GM12878 (cell line): ENCODE measurements at regions not wholly inside any gene's neighbourhood (a gene's known extent, or its start where the extent isn't known, plus 50 kb on each side); places are given as distances from the start of the nearest gene placed in this dataset.

Experiments used
- ATAC-seq: fragments of 200-7000 bp; cut with Tn5 transposase; 3 replicates; pipeline ENCODE4 v1.9.1; 2020; ENCODE audit warnings: mild to moderate bottlenecking, moderate library complexity
- BruUV-seq: library from RNA; stranded (reverse); fragments of 400-500 nt; replicated peaks from 2 replicates; lab custom pipeline; 2021; lab: Mats Ljungman, UMichigan
- CTCF ChIA-PET: fragments of 300-600 bp; sonication (Branson Sonifier 250); formaldehyde crosslinking; extraction: SDS; loops from one replicate; lab custom pipeline; 2021; ENCODE audit warnings: inconsistent platforms; lab: Yijun Ruan, JAX
- POLR2A ChIA-PET: fragments of 350-600 bp; formaldehyde crosslinking; extraction: SDS; loops from one replicate; lab custom pipeline; 2021; ENCODE audit warnings: inconsistent platforms; lab: Charles Lee
- RAD21 ChIA-PET: fragments of 300-600 bp; sonication (Branson Sonifier 250); formaldehyde crosslinking; loops from one replicate; lab custom pipeline; 2023; ENCODE audit warnings: antibody characterized with exemption; ENCODE audit not compliant: unreplicated experiment; lab: Charles Lee
- SMC1A ChIA-PET: fragments of 300-600 bp; sonication (Branson Sonifier 250); formaldehyde crosslinking; loops from one replicate; lab custom pipeline; 2023; ENCODE audit not compliant: unreplicated experiment, uncharacterized antibody; lab: Charles Lee
- DNase-seq: peaks from one replicate; pipeline ENCODE4 v3.0.0-alpha.2; 2011; ENCODE audit warnings: low read depth, low spot score
- FAIRE-seq: peaks from 3 replicates; lab custom pipeline; 2011; peaks lifted over from hg19 to GRCh38; lab: Jason Lieb, UNC
- H2AFZ ChIP-seq: 2 replicates; pipeline ENCODE4 v1.6.0; 2011; ENCODE audit warnings: low read depth, low read length, control low read depth; ENCODE audit not compliant: control insufficient read depth
- H3K27ac ChIP-seq: 2 replicates; pipeline ENCODE4 v1.5.1; 2011; ENCODE audit warnings: control low read depth; ENCODE audit not compliant: control insufficient read depth, insufficient read depth
- H3K27me3 ChIP-seq, 2 experiments: replicated peaks in 1 of 2; 2 replicates each; pipeline versions ENCODE4 v1.6.0 to v1.6.1; 2011; ENCODE audit warnings: low read length in 1 of 2; ENCODE audit not compliant: control insufficient read depth in 2 of 2, insufficient read depth in 2 of 2
- H3K36me3 ChIP-seq, 2 experiments: 2 replicates each; pipeline ENCODE4 v1.5.1; 2011; ENCODE audit warnings: low read length in 1 of 2; ENCODE audit not compliant: control insufficient read depth in 2 of 2, insufficient read depth in 2 of 2
- H3K4me1 ChIP-seq: 2 replicates; pipeline ENCODE4 v1.6.1; 2011; ENCODE audit warnings: mild to moderate bottlenecking, low read length, moderate library complexity, mixed read lengths; ENCODE audit not compliant: control insufficient read depth, insufficient read depth
- H3K4me2 ChIP-seq: 2 replicates; pipeline ENCODE4 v1.6.0; 2011; ENCODE audit warnings: control low read depth; ENCODE audit not compliant: control insufficient read depth, insufficient read depth
- H3K4me3 ChIP-seq: fragments of 200-600 bp; sonication (generic); 2 replicates; pipeline ENCODE4 v1.5.1; 2016
- H3K79me2 ChIP-seq: 2 replicates; pipeline ENCODE4 v1.6.0; 2011; ENCODE audit warnings: low read length; ENCODE audit not compliant: control insufficient read depth, insufficient read depth
- H3K9ac ChIP-seq: 2 replicates; pipeline ENCODE4 v1.8.0; 2011; ENCODE audit warnings: low read length, control low read depth, mixed read lengths; ENCODE audit not compliant: control insufficient read depth, insufficient read depth
- H3K9me3 ChIP-seq: replicated peaks from 3 replicates; pipeline ENCODE4 v1.5.1; 2011; ENCODE audit warnings: mild to moderate bottlenecking, low read length; ENCODE audit not compliant: control insufficient read depth, insufficient read depth
- H4K20me1 ChIP-seq: 2 replicates; pipeline ENCODE4 v1.6.0; 2011; ENCODE audit not compliant: control insufficient read depth, insufficient read depth
- CBX5 ChIP-seq: sonication (generic); IDR thresholded peaks from 2 replicates; pipeline ENCODE4 v1.6.1; 2016; ENCODE audit warnings: low read depth, moderate library complexity, mild to moderate bottlenecking, inconsistent platforms
- CHD2 ChIP-seq: IDR thresholded peaks from 2 replicates; pipeline ENCODE4 v1.6.1; 2011; ENCODE audit warnings: low read depth, low read length, improper control_type of control experiment, borderline replicate concordance
- CREB1 ChIP-seq: IDR thresholded peaks from 2 replicates; pipeline ENCODE4 v1.6.1; 2012; ENCODE audit warnings: low read depth, mild to moderate bottlenecking, inconsistent platforms
- HDGF ChIP-seq: fragments of 450-650 bp; IDR thresholded peaks from 2 replicates; pipeline ENCODE4 v1.6.1; 2016; ENCODE audit warnings: antibody characterized with exemption
- KAT2A ChIP-seq: conservative IDR thresholded peaks from 2 replicates; pipeline ENCODE4 v1.6.1; 2011; ENCODE audit warnings: low read depth, low read length; ENCODE audit not compliant: control insufficient read depth
- MEF2A ChIP-seq: IDR thresholded peaks from 2 replicates; pipeline ENCODE4 v1.6.1; 2011; ENCODE audit warnings: low read depth, mild to moderate bottlenecking, low read length, moderate library complexity; ENCODE audit not compliant: insufficient read depth
- MLLT1 ChIP-seq: fragments of 450-650 bp; IDR thresholded peaks from 2 replicates; pipeline ENCODE4 v1.6.1; 2016; ENCODE audit warnings: mild to moderate bottlenecking
- MYB ChIP-seq: fragments of 150-350 bp; IDR thresholded peaks from 2 replicates; pipeline ENCODE4 v1.6.1; 2014; ENCODE audit warnings: mild to moderate bottlenecking, low read depth, low read length, borderline replicate concordance
- NBN ChIP-seq: fragments of 450-650 bp; IDR thresholded peaks from 2 replicates; pipeline ENCODE4 v1.6.1; 2016
- NR2F1 ChIP-seq: fragments of 450-650 bp; conservative IDR thresholded peaks from 2 replicates; pipeline ENCODE4 v1.6.1; 2017; ENCODE audit warnings: mild to moderate bottlenecking
- PKNOX1 ChIP-seq: fragments of 450-650 bp; IDR thresholded peaks from 2 replicates; pipeline ENCODE4 v1.6.1; 2016; ENCODE audit warnings: mild to moderate bottlenecking
- RELA ChIP-seq: fragments of 450-650 bp; IDR thresholded peaks from 2 replicates; pipeline ENCODE4 v1.8.0; 2014; ENCODE audit warnings: borderline replicate concordance; ENCODE audit not compliant: partially characterized antibody
- SIN3A ChIP-seq: IDR thresholded peaks from 2 replicates; pipeline ENCODE4 v1.6.1; 2012; ENCODE audit warnings: low read depth, low read length, improper control_type of control experiment
- STAT1 ChIP-seq: fragments of 450-650 bp; conservative IDR thresholded peaks from 2 replicates; pipeline ENCODE4 v1.6.1; 2014; ENCODE audit warnings: antibody characterized with exemption, mild to moderate bottlenecking
- TBL1XR1 ChIP-seq: IDR thresholded peaks from 2 replicates; pipeline ENCODE4 v1.6.1; 2012; ENCODE audit warnings: low read depth, low read length, improper control_type of control experiment
- YY1 ChIP-seq: IDR thresholded peaks from 2 replicates; pipeline ENCODE4 v1.6.1; 2011; ENCODE audit warnings: low read depth, mild to moderate bottlenecking, low read length
- ZNF217 ChIP-seq: fragments of 450-650 bp; IDR thresholded peaks from 2 replicates; pipeline ENCODE4 v1.6.1; 2017; ENCODE audit warnings: antibody characterized with exemption, mild to moderate bottlenecking
- ZNF274 ChIP-seq: IDR thresholded peaks from one replicate; pipeline ENCODE4 v1.8.0; 2011; ENCODE audit not compliant: insufficient read length, insufficient read depth
- WGBS: methylation state at CpG from one replicate; pipeline ENCODE4 v1.1.6; 2016; ENCODE audit warnings: low lambda C conversion rate; ENCODE audit not compliant: insufficient replicate concordance, insufficient coverage; ENCODE audit errors: missing lambda C conversion rate; 5-methylcytosine and 5-hydroxymethylcytosine counted together
- in situ Hi-C: fragments of 300-500 bp; cut with MboI; formaldehyde crosslinking; loops from 9 replicates; pipeline ENCODE4 v1.14.3; 2018; ENCODE audit warnings: mixed read lengths
- intact Hi-C: fragments of 100-400 bp; cut with micrococcal nuclease; formaldehyde crosslinking; loops from one replicate; pipeline ENCODE4 v1.14.2; 2022; ENCODE audit not compliant: unreplicated experiment
- TF ChIP-seq, protein P1 (sequence below): IDR thresholded peaks from 2 replicates; pipeline ENCODE4 v1.6.1; 2011; ENCODE audit warnings: low read depth, mild to moderate bottlenecking, low read length, moderate library complexity, borderline replicate concordance; ENCODE audit errors: extremely low read depth

GRCh38 chr12:24409868-24410267 lies 460.4 kb upstream of the SOX5 start:
- CTCF ChIA-PET, result interaction anchor here (0.7 kb wide), 1 partner anchor 22 kb away, joined by 3 read pairs; no protein-coding TSS in a partner anchor

More at GRCh38 chr12:24409868-24410267, 460.4 kb upstream of the SOX5 start:
- Histone ChIP-seq H3K27ac (no peak overlapping the region), H3K79me2 (no peaks in the 10 kb centered on the region), H3K4me3 (no peak overlapping the region), H4K20me1 (no peaks in the 10 kb centered on the region), H3K4me1 (no peaks in the 10 kb centered on the region), H2AFZ (no peak overlapping the region), H3K4me2 (no peak overlapping the region), H3K27me3 (peaks cover 0 to 2% of the 10 kb centered on the region in 2 experiments; a peak in 1 of 4 replicates), H3K9me3 (no peaks in the 10 kb centered on the region), H3K9ac (no peak overlapping the region), H3K36me3 (no peaks in the 10 kb centered on the region)
- RAD21 ChIA-PET, result no interaction called here
- POLR2A ChIA-PET, result no interaction called here
- FAIRE-seq (no peak), DNase-seq (no peak), ATAC-seq (no peak)
- 26% methylated on average over 5 of the region's 5 CpGs for WGBS
- intact Hi-C loops, result no loop called here
- no TSS peak for BruUV-seq
- SMC1A ChIA-PET, result interaction anchor here (0.6 to 1.0 kb wide), 3 partner anchors 14 to 442 kb away, joined by 3 read pairs; no protein-coding TSS in a partner anchor
- TF ChIP-seq KAT2A, result no peak
- no peak for TF ChIP-seq SIN3A
- TF ChIP-seq MEF2A, result no peak
- TF ChIP-seq, protein P1, sequence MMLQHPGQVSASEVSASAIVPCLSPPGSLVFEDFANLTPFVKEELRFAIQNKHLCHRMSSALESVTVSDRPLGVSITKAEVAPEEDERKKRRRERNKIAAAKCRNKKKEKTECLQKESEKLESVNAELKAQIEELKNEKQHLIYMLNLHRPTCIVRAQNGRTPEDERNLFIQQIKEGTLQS, result no peak
- no peak for TF ChIP-seq TBL1XR1
- no peak for TF ChIP-seq YY1
- TF ChIP-seq RELA, result no peak
- no peak for TF ChIP-seq NR2F1
- no peak for TF ChIP-seq MLLT1
- no peak for TF ChIP-seq NBN
- TF ChIP-seq CREB1, result no peak
- TF ChIP-seq HDGF, result no peak
- no peak for TF ChIP-seq CBX5
- no peak for TF ChIP-seq PKNOX1
- TF ChIP-seq STAT1, result no peak
- no peak for TF ChIP-seq ZNF274
- TF ChIP-seq ZNF217, result no peak
- TF ChIP-seq CHD2, result no peak
- no peak for TF ChIP-seq MYB
- in situ Hi-C loops, result no loop called here
